A549 (cell line): ENCODE measurements at regions not wholly inside any gene's neighbourhood (a gene's known extent, or its start where the extent isn't known, plus 50 kb on each side); places are given as distances from the start of the nearest gene placed in this dataset.

Source experiments
- BHLHE40 ChIP-seq: IDR thresholded peaks from 2 replicates; pipeline ENCODE4 v1.6.1; 2012; ENCODE audit warnings: low read depth, low read length, inconsistent platforms
- CEBPB ChIP-seq, 2 experiments: fragments of >200 bp in 1 of 2; sonication (Bioruptor Twin) in 1 of 2; formaldehyde crosslinking in 1 of 2; IDR thresholded peaks; 2 replicates each; pipeline ENCODE4 v1.6.1; 2012 to 2016
- NFE2L2 ChIP-seq: fragments of 150-350 bp; conservative IDR thresholded peaks from 2 replicates; pipeline ENCODE4 v1.6.1; 2014; ENCODE audit warnings: low read length
- NR3C1 ChIP-seq: fragments of >200 bp; sonication (Bioruptor Twin); formaldehyde crosslinking; IDR thresholded peaks from 3 replicates; pipeline ENCODE4 v1.6.1; 2017
- PHF8 ChIP-seq: fragments of 200-600 bp; sonication (generic); IDR thresholded peaks from 2 replicates; pipeline ENCODE4 v1.6.1; 2016; ENCODE audit warnings: low read depth, mild to moderate bottlenecking, antibody characterized with exemption, moderate library complexity, borderline replicate concordance
- POLR2A ChIP-seq: IDR thresholded peaks from 2 replicates; pipeline ENCODE4 v1.6.1; 2012; ENCODE audit warnings: mild to moderate bottlenecking, low read length
- SMC3 ChIP-seq: fragments of >200 bp; sonication (Bioruptor Twin); formaldehyde crosslinking; IDR thresholded peaks from 3 replicates; pipeline ENCODE4 v1.6.1; 2018; ENCODE audit warnings: inconsistent platforms
- SREBF2 ChIP-seq: fragments of 450-650 bp; IDR thresholded peaks from 2 replicates; pipeline ENCODE4 v1.6.1; 2014; ENCODE audit warnings: mild to moderate bottlenecking, moderate library complexity
- TP53 ChIP-seq: fragments of 250-450 bp; sonication (Bioruptor Pico); IDR thresholded peaks from 2 replicates; pipeline ENCODE4 v1.5.0; 2021; ENCODE audit warnings: mild to moderate bottlenecking, moderate library complexity
- TF ChIP-seq, protein P1 (sequence below): fragments of >200 bp; sonication (Bioruptor Twin); formaldehyde crosslinking; IDR thresholded peaks from 3 replicates; pipeline ENCODE4 v1.5.1; 2016
- TF ChIP-seq, protein P2 (sequence below): IDR thresholded peaks from 2 replicates; pipeline ENCODE4 v1.6.1; 2012

DNA sequence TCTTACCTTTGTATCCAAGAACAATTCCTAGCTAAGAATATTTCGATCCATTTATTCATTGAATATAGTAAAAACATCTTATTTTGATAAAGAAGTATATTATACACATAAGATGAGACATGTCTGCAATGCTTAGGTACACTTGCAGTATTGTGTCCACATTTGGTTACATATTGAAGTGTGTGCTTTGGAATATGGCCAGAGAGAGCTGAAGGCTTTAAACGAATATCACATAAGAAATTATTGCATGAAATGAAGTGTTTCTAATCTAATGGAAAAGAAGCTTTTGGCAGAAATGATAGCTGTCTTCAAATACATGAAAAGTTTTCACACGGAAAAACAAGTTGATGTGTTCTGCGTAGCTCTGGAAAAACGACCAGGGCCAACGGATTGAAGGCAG lies 516.1 kb upstream of the ZFP42 start:
- TF ChIP-seq NR3C1: no peak
- no peak for TF ChIP-seq TP53 (CRISPR knock-in tag)
- no peak for TF ChIP-seq PHF8
- TF ChIP-seq BHLHE40: no peak
- no peak for TF ChIP-seq SREBF2
- TF ChIP-seq, protein P1, sequence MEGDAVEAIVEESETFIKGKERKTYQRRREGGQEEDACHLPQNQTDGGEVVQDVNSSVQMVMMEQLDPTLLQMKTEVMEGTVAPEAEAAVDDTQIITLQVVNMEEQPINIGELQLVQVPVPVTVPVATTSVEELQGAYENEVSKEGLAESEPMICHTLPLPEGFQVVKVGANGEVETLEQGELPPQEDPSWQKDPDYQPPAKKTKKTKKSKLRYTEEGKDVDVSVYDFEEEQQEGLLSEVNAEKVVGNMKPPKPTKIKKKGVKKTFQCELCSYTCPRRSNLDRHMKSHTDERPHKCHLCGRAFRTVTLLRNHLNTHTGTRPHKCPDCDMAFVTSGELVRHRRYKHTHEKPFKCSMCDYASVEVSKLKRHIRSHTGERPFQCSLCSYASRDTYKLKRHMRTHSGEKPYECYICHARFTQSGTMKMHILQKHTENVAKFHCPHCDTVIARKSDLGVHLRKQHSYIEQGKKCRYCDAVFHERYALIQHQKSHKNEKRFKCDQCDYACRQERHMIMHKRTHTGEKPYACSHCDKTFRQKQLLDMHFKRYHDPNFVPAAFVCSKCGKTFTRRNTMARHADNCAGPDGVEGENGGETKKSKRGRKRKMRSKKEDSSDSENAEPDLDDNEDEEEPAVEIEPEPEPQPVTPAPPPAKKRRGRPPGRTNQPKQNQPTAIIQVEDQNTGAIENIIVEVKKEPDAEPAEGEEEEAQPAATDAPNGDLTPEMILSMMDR: no peak
- no peak for TF ChIP-seq CEBPB (IDR thresholded peaks at IDR 0.05)
- TF ChIP-seq, protein P2, sequence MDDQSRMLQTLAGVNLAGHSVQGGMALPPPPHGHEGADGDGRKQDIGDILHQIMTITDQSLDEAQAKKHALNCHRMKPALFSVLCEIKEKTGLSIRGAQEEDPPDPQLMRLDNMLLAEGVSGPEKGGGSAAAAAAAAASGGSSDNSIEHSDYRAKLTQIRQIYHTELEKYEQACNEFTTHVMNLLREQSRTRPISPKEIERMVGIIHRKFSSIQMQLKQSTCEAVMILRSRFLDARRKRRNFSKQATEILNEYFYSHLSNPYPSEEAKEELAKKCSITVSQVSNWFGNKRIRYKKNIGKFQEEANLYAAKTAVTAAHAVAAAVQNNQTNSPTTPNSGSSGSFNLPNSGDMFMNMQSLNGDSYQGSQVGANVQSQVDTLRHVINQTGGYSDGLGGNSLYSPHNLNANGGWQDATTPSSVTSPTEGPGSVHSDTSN: no peak
- TF ChIP-seq NFE2L2: no peak
- no peak for TF ChIP-seq POLR2A
- no peak for TF ChIP-seq SMC3
